Liver (tissue), 7 donors: ENCODE measurements at regions not wholly inside any gene's neighbourhood (a gene's known extent, or its start where the extent isn't known, plus 50 kb on each side); places are given as distances from the start of the nearest gene placed in this dataset.
A peak's percentile ranks its signal among the peaks of the same experiment; 100 is the strongest.

ENCODE experiments used
- DNase-seq: peaks from one replicate; pipeline ENCODE4 v3.0.0-alpha.2; 2017; ENCODE audit warnings: low spot score
- H3K27ac ChIP-seq, 2 donors: one replicate each; pipeline ENCODE4 v1.7.0; 2013; ENCODE audit warnings: inconsistent platforms in 2 of 2, low read length in 2 of 2, control low read depth in 1 of 2, low read depth in 1 of 2, mild to moderate bottlenecking in 1 of 2
- H3K27me3 ChIP-seq, 4 donors: one replicate each; pipeline versions ENCODE4 v1.6.1 to v1.7.0; 2013; ENCODE audit warnings: low read length in 3 of 4, inconsistent platforms in 1 of 4, mild to moderate bottlenecking in 1 of 4, moderate library complexity in 1 of 4; ENCODE audit not compliant: control insufficient read depth in 4 of 4, insufficient read depth in 4 of 4
- H3K36me3 ChIP-seq, 4 donors: one replicate each; pipeline versions ENCODE4 v1.6.1 to v1.7.0; 2013; ENCODE audit warnings: low read length in 3 of 4, mild to moderate bottlenecking in 3 of 4, low read depth in 1 of 4, moderate library complexity in 1 of 4; ENCODE audit not compliant: control insufficient read depth in 4 of 4, insufficient read depth in 3 of 4
- H3K4me1 ChIP-seq, 4 donors: one replicate each; pipeline versions ENCODE4 v1.6.1 to v1.7.0; 2013; ENCODE audit warnings: low read length in 3 of 4, mild to moderate bottlenecking in 3 of 4, moderate library complexity in 1 of 4; ENCODE audit not compliant: control insufficient read depth in 4 of 4, insufficient read depth in 4 of 4
- H3K4me3 ChIP-seq, 3 donors: one replicate each; pipeline versions ENCODE4 v1.6.1 to v1.7.0; 2013; ENCODE audit warnings: low read length in 3 of 3, control low read depth in 1 of 3, low read depth in 1 of 3, mild to moderate bottlenecking in 1 of 3
- H3K9ac ChIP-seq, 2 donors: one replicate each; pipeline ENCODE4 v1.7.0; 2013; ENCODE audit warnings: low read length in 2 of 2, mild to moderate bottlenecking in 2 of 2, moderate library complexity in 2 of 2, control low read depth in 1 of 2, low read depth in 1 of 2
- H3K9me3 ChIP-seq, 4 donors: one replicate each; pipeline versions ENCODE4 v1.6.1 to v1.7.0; 2013; ENCODE audit warnings: low read length in 3 of 4; ENCODE audit not compliant: control insufficient read depth in 4 of 4
- EGR1 ChIP-seq, 2 donors: IDR thresholded peaks; 2 replicates each; pipeline ENCODE4 v1.6.1; 2016 to 2018; ENCODE audit warnings: antibody characterized with exemption in 2 of 2, low read depth in 2 of 2
- FOXA1 ChIP-seq: IDR thresholded peaks from 2 replicates; pipeline ENCODE4 v1.6.1; 2016; ENCODE audit warnings: antibody characterized with exemption
- FOXA2 ChIP-seq: IDR thresholded peaks from 2 replicates; pipeline ENCODE4 v1.6.1; 2016; ENCODE audit warnings: antibody characterized with exemption
- GABPA ChIP-seq, 2 donors: IDR thresholded peaks in 1 of 2; conservative IDR thresholded peaks in 1 of 2; 2 replicates each; pipeline ENCODE4 v1.6.1; 2016; ENCODE audit warnings: antibody characterized with exemption in 2 of 2, mild to moderate bottlenecking in 1 of 2, moderate library complexity in 1 of 2
- HNF4A ChIP-seq, 2 donors: conservative IDR thresholded peaks; 2 replicates each; pipeline ENCODE4 v1.6.1; 2016; ENCODE audit warnings: antibody characterized with exemption in 2 of 2, mild to moderate bottlenecking in 2 of 2
- MAX ChIP-seq: IDR thresholded peaks from 2 replicates; pipeline ENCODE4 v1.6.1; 2016; ENCODE audit warnings: antibody characterized with exemption
- NR2F2 ChIP-seq: IDR thresholded peaks from 2 replicates; pipeline ENCODE4 v1.6.1; 2016; ENCODE audit warnings: antibody characterized with exemption
- REST ChIP-seq: IDR thresholded peaks from 2 replicates; pipeline ENCODE4 v1.6.1; 2016; ENCODE audit warnings: antibody characterized with exemption, mild to moderate bottlenecking
- RXRA ChIP-seq, 2 donors: IDR thresholded peaks; 2 replicates each; pipeline ENCODE4 v1.6.1; 2017 to 2018; ENCODE audit warnings: antibody characterized with exemption in 2 of 2, mild to moderate bottlenecking in 1 of 2
- TAF1 ChIP-seq: conservative IDR thresholded peaks from 2 replicates; pipeline ENCODE4 v1.6.1; 2016; ENCODE audit warnings: antibody characterized with exemption, mild to moderate bottlenecking
- YY1 ChIP-seq: IDR thresholded peaks from 2 replicates; pipeline ENCODE4 v1.6.1; 2016; ENCODE audit warnings: antibody characterized with exemption, mild to moderate bottlenecking
- ZBTB33 ChIP-seq: IDR thresholded peaks from 2 replicates; pipeline ENCODE4 v1.6.1; 2016; ENCODE audit warnings: antibody characterized with exemption
- WGBS: extraction: QIAGEN DNeasy Blood & Tissue Kit; methylation state at CpG from one replicate; pipeline ENCODE4 v1.1.7; 2013; 5-methylcytosine and 5-hydroxymethylcytosine counted together
- donor health status: healthy.
- donor health status: healthy.
- donor health status: healthy.
- donor health status: healthy.

- Histone ChIP-seq H3K27me3 (no peaks in the 10 kb centered on the region), H3K4me3 (no peak overlapping the region), H3K9me3 (no peaks in the 10 kb centered on the region), H3K36me3 (peaks cover 0 to 2% (median 0%) of the 10 kb centered on the region in 4 donors), H3K4me1 (no peaks in the 10 kb centered on the region), H3K27ac (no peak overlapping the region), H3K9ac (no peak overlapping the region)
- peak; percentile 9 for DNase-seq
- TF ChIP-seq NR2F2 (no peak), EGR1 (IDR thresholded peaks at IDR 0.05; ENCODE audit: low read depth in 2 of 2) (no peak), REST (no peak), FOXA2 (no peak), ZBTB33 (no peak), HNF4A (conservative IDR thresholded peaks at IDR 0.05) (no peak), TAF1 (no peak)
- 61% methylated on average over 13 of the region's 13 CpGs for WGBS
Measured at GRCh38 chr2:19675003-19675629, 226.7 kb downstream of the TTC32 start.

- H3K9ac ChIP-seq = no peak overlapping the region
- H3K27ac ChIP-seq = no peak overlapping the region
- H3K4me1 ChIP-seq = no peaks in the 10 kb centered on the region
- WGBS = 84% methylated on average over 16 of the region's 16 CpGs
- no peaks in the 10 kb centered on the region for H3K9me3 ChIP-seq
- no peaks in the 10 kb centered on the region for H3K27me3 ChIP-seq
- peaks cover 0 to 2% (median 0%) of the 10 kb centered on the region in 4 donors for H3K36me3 ChIP-seq
- no peak overlapping the region for H3K4me3 ChIP-seq
- DNase-seq = no peak
- no peak for TF ChIP-seq REST
- TF ChIP-seq ZBTB33 = no peak
- no peak for TF ChIP-seq MAX
- no peak for TF ChIP-seq YY1
- TF ChIP-seq NR2F2 = no peak
- TF ChIP-seq RXRA (IDR thresholded peaks at IDR 0.05) = no peak
- TF ChIP-seq FOXA1 = no peak
- TF ChIP-seq EGR1 (IDR thresholded peaks at IDR 0.05; ENCODE audit: low read depth in 2 of 2) = no peak
- TF ChIP-seq GABPA (IDR thresholded peaks at IDR 0.05 in 1 of 2, conservative IDR thresholded peaks at IDR 0.05 in 1 of 2) = no peak
- TF ChIP-seq TAF1 = no peak
Measured at GRCh38 chr2:19674051-19675002, 227.5 kb downstream of the TTC32 start.
